Neural cell (in vitro differentiated cells): ENCODE measurements at regions not wholly inside any gene's neighbourhood (a gene's known extent, or its start where the extent isn't known, plus 50 kb on each side); places are given as distances from the start of the nearest gene placed in this dataset.

Experiments
- CTCF ChIP-seq: fragments of 450-650 bp; IDR thresholded peaks from 2 replicates; pipeline ENCODE4 v1.5.1; 2014; ENCODE audit warnings: antibody characterized with exemption, mild to moderate bottlenecking, moderate library complexity; ENCODE audit not compliant: poor library complexity, severe bottlenecking
- EP300 ChIP-seq: fragments of 450-650 bp; conservative IDR thresholded peaks from 2 replicates; pipeline ENCODE4 v1.6.1; 2014; ENCODE audit warnings: antibody characterized with exemption, mild to moderate bottlenecking, moderate library complexity; ENCODE audit not compliant: poor library complexity, severe bottlenecking
- EZH2 ChIP-seq: fragments of 200-600, 300-800 bp; shearing (Covaris generic), sonication (generic); IDR thresholded peaks from 2 replicates; pipeline ENCODE4 v1.6.1; 2014; ENCODE audit warnings: antibody characterized with exemption, low read length, borderline replicate concordance, mild to moderate bottlenecking; ENCODE audit not compliant: insufficient read depth, poor library complexity, severe bottlenecking
- POLR2AphosphoS5 ChIP-seq: IDR thresholded peaks from 2 replicates; pipeline ENCODE4 v1.6.1; 2012

GRCh38 chr6:65924411-65924810 is 217.4 kb upstream of the EYS start:
- no peak for TF ChIP-seq POLR2AphosphoS5
- TF ChIP-seq CTCF: no peak
- TF ChIP-seq EP300: no peak
- TF ChIP-seq EZH2: no peak
